Heart left ventricle (tissue), 16 donors: ENCODE measurements at regions not wholly inside any gene's neighbourhood (a gene's known extent, or its start where the extent isn't known, plus 50 kb on each side); places are given as distances from the start of the nearest gene placed in this dataset.

Source experiments
- ATAC-seq, 4 donors: fragments of 200-7000 bp; cut with Tn5 transposase; one replicate each; pipeline ENCODE4 v1.9.1; 2020 to 2022; ENCODE audit warnings: moderate library complexity in 4 of 4, mild to moderate bottlenecking in 3 of 4, moderate number of reproducible peaks in 1 of 4
- DNase-seq, 5 donors: peaks; one replicate each; pipeline ENCODE4 v3.0.0-alpha.2; 2020
- H3K27ac ChIP-seq, 12 donors: fragments of 200-600 bp; sonication (generic) in 4 of 12; one replicate each; pipeline versions ENCODE4 v1.5.0 to v1.8.0; 2016 to 2022; ENCODE audit warnings: mild to moderate bottlenecking in 2 of 12
- H3K27me3 ChIP-seq, 9 donors: fragments of 200-600 bp; sonication (generic) in 2 of 9; one replicate each; pipeline versions ENCODE4 v1.5.1 to v1.8.0; 2016 to 2022; ENCODE audit warnings: mild to moderate bottlenecking in 3 of 9
- H3K36me3 ChIP-seq, 9 donors: fragments of 200-600 bp; sonication (generic) in 2 of 9; one replicate each; pipeline versions ENCODE4 v1.5.0 to v1.8.0; 2018 to 2022; ENCODE audit warnings: mild to moderate bottlenecking in 2 of 9
- H3K4me1 ChIP-seq, 12 donors: fragments of 200-600 bp; sonication (generic) in 4 of 12; one replicate each; pipeline versions ENCODE4 v1.5.0 to v1.8.0; 2016 to 2022; ENCODE audit warnings: mild to moderate bottlenecking in 3 of 12
- H3K4me3 ChIP-seq, 12 donors: fragments of 200-600 bp; sonication (generic) in 4 of 12; one replicate each; pipeline versions ENCODE4 v1.5.0 to v1.8.0; 2017 to 2022; ENCODE audit warnings: mild to moderate bottlenecking in 9 of 12, moderate library complexity in 4 of 12
- H3K9me3 ChIP-seq, 12 donors: fragments of 200-600 bp; sonication (generic) in 4 of 12; one replicate each; pipeline versions ENCODE4 v1.5.0 to v1.8.0; 2016 to 2022; ENCODE audit warnings: mild to moderate bottlenecking in 1 of 12
- POLR2A ChIP-seq, 2 donors: fragments of 450-650 bp; IDR thresholded peaks; one replicate each; pipeline ENCODE4 v1.6.1; 2017; ENCODE audit warnings: antibody characterized with exemption in 2 of 2, mild to moderate bottlenecking in 2 of 2, moderate library complexity in 2 of 2
- WGBS, 4 donors: extraction: QIAGEN DNeasy Blood & Tissue Kit in 2 of 4; methylation state at CpG; one replicate each; pipeline versions ENCODE4 v1.1.5 to v1.1.7; 2013 to 2018; 5-methylcytosine and 5-hydroxymethylcytosine counted together
- intact Hi-C, 10 donors: fragments of 100-400 bp; cut with DNase I; formaldehyde crosslinking; loops; one replicate each; pipeline versions ENCODE4 v1.11.1 to v1.14.2; 2022
- TF ChIP-seq, protein P1 (sequence below), 12 donors: fragments of 200-600 bp; sonication (generic) in 4 of 12; IDR thresholded peaks; one replicate each; pipeline versions ENCODE4 v1.5.0 to v1.8.0; 2018 to 2022; ENCODE audit warnings: antibody characterized with exemption in 12 of 12, mild to moderate bottlenecking in 5 of 12
- donor health status: ischemic (EF 13 %, LVEDD 7.1; RV severe dilation, severe dysfunction).
- donor health status: healthy with polysubstance abuse.
- donor health status: DM: no; HTN: yes; CAD: no.
- donor health status: DM: no; HTN: no; CAD: no.
- donor health status: ischemic (EF 25% LVEDD 6.9; RV normal size, moderate dysfunction).
- donor health status: ischemic (EF 25% LVEDD 5.7; RV mildly dilated, moderate dysfunction).
- donor health status: healthy.
- donor health status: DM: yes; HTN: yes; CAD: no.
- donor health status: ischemic (EF 35%, LVEDD 5.7; RV mildly dilated, moderate dysfunction).
- donor health status: nonischemic (EF 11% LVEDD 7.7; RV severe dilation, severe dysfunction).
- donor health status: DM: yes; HTN: yes; CAD: no.
- donor health status: PGD.
- donor health status: ischemic (EF 29% LVEDD 5.4; RV normal size, mild dysfunction).
- donor health status: nonischemic (EF 23%, LVEDD 6.1; RV moderate dilation, normal function).

DNA sequence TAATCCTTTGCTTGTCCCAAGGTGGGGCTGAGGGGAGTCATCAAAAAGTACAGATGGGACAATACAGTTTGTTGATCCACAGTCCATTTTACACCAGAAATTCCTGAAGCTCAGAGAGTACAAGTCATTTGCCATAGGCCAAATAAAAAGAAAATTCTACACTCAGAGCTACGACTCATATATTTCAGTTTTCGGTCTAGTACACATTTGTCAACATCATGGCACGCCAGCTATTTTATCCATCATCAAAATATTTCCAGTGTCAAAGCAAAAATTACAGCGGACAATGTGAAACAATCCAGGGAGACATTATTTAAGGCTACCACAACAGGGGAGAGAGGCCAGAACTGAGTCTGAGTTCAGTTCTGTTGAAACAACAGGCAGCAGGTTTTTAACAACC is 587.5 kb upstream of the DSEL start:
- TF ChIP-seq, protein P1, sequence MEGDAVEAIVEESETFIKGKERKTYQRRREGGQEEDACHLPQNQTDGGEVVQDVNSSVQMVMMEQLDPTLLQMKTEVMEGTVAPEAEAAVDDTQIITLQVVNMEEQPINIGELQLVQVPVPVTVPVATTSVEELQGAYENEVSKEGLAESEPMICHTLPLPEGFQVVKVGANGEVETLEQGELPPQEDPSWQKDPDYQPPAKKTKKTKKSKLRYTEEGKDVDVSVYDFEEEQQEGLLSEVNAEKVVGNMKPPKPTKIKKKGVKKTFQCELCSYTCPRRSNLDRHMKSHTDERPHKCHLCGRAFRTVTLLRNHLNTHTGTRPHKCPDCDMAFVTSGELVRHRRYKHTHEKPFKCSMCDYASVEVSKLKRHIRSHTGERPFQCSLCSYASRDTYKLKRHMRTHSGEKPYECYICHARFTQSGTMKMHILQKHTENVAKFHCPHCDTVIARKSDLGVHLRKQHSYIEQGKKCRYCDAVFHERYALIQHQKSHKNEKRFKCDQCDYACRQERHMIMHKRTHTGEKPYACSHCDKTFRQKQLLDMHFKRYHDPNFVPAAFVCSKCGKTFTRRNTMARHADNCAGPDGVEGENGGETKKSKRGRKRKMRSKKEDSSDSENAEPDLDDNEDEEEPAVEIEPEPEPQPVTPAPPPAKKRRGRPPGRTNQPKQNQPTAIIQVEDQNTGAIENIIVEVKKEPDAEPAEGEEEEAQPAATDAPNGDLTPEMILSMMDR (IDR thresholded peaks at IDR 0.05), result no peak
- TF ChIP-seq POLR2A (IDR thresholded peaks at IDR 0.05), result no peak
- no peaks in the 10 kb centered on the region for H3K27me3 ChIP-seq
- WGBS, 4 donors, result 91 to 96% (median 91%) methylated on average over 4 of the region's 4 CpGs
- DNase-seq, result no peak
- no peaks in the 10 kb centered on the region for H3K9me3 ChIP-seq
- H3K4me3 ChIP-seq, result no peak overlapping the region
- H3K36me3 ChIP-seq, result no peaks in the 10 kb centered on the region
- H3K27ac ChIP-seq, result no peak overlapping the region
- no peak for ATAC-seq
- intact Hi-C loops, result no loop called here
- no peaks in the 10 kb centered on the region for H3K4me1 ChIP-seq

DNA sequence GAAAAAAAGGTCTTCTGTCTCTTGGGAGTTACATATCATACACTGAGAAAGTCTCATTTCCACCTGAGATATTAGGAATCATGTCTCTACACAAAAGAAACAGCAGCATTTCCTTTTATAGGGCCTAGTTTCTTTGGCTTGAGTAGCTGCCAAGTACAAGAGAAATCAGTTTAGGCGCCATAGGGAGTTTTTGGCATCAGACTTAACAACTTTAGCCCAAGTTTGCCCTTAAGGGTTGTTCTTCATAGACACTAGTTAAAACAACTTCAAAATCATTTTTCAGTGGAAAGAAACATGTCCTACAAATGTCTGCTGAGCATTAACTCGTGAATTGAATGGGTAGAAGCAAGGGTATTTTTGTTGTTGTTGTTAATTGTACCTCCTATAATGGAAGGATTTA is 587.0 kb upstream of the DSEL start:
- intact Hi-C loops, result no loop called here
- Histone ChIP-seq H3K4me1 (no peaks in the 10 kb centered on the region), H3K27ac (no peak overlapping the region), H3K9me3 (no peaks in the 10 kb centered on the region), H3K27me3 (no peaks in the 10 kb centered on the region), H3K36me3 (no peaks in the 10 kb centered on the region), H3K4me3 (no peak overlapping the region)
- DNase-seq, result no peak
- WGBS, 4 donors, result 55 to 69% (median 64%) methylated on average over 2 of the region's 2 CpGs
- TF ChIP-seq POLR2A (IDR thresholded peaks at IDR 0.05), result no peak
- TF ChIP-seq, protein P1 (IDR thresholded peaks at IDR 0.05), result no peak
- ATAC-seq, result no peak

DNA sequence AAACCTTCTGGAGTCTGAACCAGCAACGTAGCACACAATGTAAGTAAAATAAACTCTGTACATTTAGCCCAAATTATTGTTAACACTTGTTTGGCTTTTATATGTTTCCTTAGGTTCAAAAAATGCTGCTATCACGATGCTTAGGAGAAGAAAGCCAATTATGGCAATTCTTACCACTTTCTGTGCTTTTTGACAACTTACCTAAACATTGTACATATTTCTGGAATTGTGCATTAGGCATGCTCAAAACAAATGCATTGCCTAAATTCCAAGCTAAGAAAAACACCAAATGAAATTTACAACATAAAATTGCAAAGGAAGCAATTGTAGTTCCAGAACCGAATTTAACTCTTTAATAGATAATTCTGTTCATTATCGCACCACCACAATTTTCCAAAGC is 585.6 kb upstream of the DSEL start:
- H3K36me3 ChIP-seq, result no peaks in the 10 kb centered on the region
- H3K27me3 ChIP-seq, result no peaks in the 10 kb centered on the region
- WGBS, 4 donors, result 76 to 79% (median 79%) methylated on average over 4 of the region's 4 CpGs
- TF ChIP-seq POLR2A (IDR thresholded peaks at IDR 0.05), result no peak
- TF ChIP-seq, protein P1 (IDR thresholded peaks at IDR 0.05), result no peak
- DNase-seq, result no peak
- no peak for ATAC-seq
- intact Hi-C loops, result no loop called here
- H3K4me3 ChIP-seq, result no peak overlapping the region
- H3K27ac ChIP-seq, result no peak overlapping the region
- no peaks in the 10 kb centered on the region for H3K4me1 ChIP-seq
- no peaks in the 10 kb centered on the region for H3K9me3 ChIP-seq

DNA sequence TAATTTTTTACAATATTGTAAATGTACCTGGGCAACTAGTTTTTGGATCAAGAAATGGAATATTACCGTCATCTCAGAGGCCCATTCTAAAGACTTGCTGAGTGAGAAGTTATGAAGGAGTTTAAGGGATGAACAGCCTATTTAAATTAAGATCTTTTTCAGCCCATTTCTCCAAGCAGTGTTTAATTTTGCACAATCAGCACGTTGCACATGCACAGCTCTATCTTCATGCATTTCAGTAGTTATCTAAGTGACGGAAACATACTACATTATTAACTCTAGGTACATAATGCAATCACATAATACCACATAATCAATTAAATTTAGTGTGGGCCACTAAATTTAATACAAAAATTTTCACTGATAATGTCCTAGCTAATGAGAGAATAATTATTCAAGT is 582.1 kb upstream of the DSEL start:
- WGBS, 4 donors, result 69 to 86% (median 79%) methylated on average over 3 of the region's 3 CpGs
- TF ChIP-seq POLR2A (IDR thresholded peaks at IDR 0.05), result no peak
- TF ChIP-seq, protein P1 (IDR thresholded peaks at IDR 0.05), result no peak

More for the DNA sequence above, 582.1 kb upstream of the DSEL start:
- Histone ChIP-seq H3K4me1 (no peaks in the 10 kb centered on the region), H3K9me3 (no peaks in the 10 kb centered on the region), H3K36me3 (no peaks in the 10 kb centered on the region), H3K4me3 (no peak overlapping the region), H3K27ac (no peak overlapping the region), H3K27me3 (no peaks in the 10 kb centered on the region)
- DNase-seq, result no peak
- intact Hi-C loops, result no loop called here
- no peak for ATAC-seq
